G401.6 (cell line): ENCODE measurements at regions not wholly inside any gene's neighbourhood (a gene's known extent, or its start where the extent isn't known, plus 50 kb on each side); places are given as distances from the start of the nearest gene placed in this dataset.

Experiments
- FAIRE-seq: peaks from 2 replicates; lab custom pipeline; 2012; peaks lifted over from hg19 to GRCh38; lab: Jason Lieb, UNC

GRCh38 chr16:49127103-49127502, 154.5 kb downstream of the CBLN1 start:
- no peak for FAIRE-seq

GRCh38 chr16:49121636-49122035, 160.0 kb downstream of the CBLN1 start:
- FAIRE-seq, result no peak

- no peak for FAIRE-seq
Measured at GRCh38 chr16:49120631-49121030, 161.0 kb downstream of the CBLN1 start.

DNA sequence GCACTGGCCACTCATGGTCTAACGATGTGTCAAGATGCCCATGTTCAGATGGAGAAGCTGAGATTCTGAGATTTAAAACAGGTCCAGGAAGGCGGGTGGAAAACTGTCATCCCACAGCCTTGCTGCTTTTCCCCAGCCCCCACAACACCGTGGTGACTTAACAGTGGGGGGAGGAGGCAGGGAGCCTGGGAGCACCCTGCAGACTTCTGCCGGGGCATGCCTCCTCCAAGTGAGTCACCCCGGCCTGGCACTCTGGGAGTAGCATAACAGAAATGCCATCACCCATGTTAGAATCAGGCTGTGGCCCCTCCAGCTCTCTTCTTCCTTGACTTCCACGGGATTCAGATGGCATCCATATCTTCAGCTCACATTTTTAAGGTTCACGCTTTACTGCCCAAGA, 164.8 kb downstream of the CBLN1 start:
- FAIRE-seq, result no peak

DNA sequence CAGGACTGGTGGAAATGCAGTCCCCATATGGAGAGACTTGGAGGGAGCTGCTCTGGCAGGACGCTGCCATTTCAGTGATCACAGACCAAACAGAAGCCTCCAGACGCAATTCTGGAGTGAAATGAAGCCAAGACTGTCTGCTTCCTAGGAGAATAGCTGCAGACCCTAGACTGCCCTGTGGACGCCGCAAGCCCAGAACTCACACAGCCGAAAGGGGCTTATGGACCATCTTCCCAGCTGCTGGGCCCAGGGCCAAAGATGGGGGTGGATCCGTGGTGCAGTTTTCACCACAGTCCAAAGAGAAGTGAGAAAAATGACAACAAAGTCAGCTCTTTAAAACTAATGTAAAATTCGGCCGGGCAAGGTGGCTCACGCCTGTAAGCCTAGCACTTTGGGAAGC, 165.7 kb downstream of the CBLN1 start:
- FAIRE-seq, result no peak

DNA sequence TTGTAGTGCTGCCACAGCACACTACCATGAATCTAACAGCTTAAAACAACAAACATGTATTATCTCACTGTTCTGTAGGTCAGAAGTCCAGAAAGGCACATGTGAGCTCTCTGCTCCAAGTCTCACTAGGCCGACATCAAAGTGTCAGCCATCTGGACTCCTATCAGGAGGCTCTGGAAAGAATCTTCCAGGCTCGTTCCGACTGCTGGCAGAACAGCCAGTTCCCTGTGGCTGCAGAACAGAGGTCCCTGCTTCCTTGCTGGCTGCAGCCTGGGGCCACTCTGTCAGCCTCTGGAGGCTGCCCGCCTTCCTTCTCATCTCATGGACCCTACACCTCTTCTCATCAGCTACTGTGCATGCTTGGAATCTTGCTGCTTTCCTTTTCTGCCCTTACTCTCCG, 168.9 kb downstream of the CBLN1 start:
- no peak for FAIRE-seq

- FAIRE-seq, result no peak
Measured at GRCh38 chr16:49111351-49111750, 170.3 kb downstream of the CBLN1 start.

DNA sequence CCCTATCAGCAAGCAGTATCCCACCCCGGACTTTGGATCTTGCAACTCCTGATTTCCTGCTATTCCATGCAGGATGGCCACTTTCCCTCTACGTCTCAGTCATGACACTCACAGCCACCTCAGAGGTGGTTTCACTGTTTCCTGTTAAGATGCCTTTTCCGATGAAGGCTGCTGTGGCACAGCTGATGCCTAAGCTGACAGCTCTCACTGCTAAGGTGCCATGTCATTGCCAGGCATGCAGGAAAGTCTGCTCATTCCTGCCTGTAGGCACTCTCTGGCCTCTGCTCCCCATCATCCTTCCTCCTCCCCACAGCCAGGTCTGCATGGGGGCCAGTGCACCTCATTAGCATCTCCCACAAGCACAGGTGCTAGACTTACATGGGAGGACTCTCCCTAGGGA, 173.0 kb downstream of the CBLN1 start:
- no peak for FAIRE-seq

GRCh38 chr16:49103298-49103697, 178.3 kb downstream of the CBLN1 start:
- FAIRE-seq, result no peak

DNA sequence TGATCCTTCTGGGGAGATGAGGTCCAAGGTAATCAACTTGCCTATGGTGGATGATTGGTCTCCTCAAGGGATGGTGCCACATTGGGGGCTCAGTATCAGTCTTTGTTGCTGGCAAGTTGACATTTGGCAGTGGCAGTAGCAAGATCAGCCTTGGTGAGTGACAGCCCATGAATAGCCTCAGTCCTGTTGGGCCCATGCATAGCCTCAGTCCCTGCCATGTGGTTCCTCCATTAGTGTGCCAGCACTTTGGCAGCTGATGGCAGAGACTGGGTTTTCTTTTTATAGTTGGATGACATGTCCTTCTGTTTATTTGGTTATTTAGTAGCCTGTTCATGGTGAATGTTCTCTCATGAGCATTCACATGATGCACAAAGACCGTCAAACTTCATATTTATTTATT, 179.6 kb downstream of the CBLN1 start:
- no peak for FAIRE-seq

DNA sequence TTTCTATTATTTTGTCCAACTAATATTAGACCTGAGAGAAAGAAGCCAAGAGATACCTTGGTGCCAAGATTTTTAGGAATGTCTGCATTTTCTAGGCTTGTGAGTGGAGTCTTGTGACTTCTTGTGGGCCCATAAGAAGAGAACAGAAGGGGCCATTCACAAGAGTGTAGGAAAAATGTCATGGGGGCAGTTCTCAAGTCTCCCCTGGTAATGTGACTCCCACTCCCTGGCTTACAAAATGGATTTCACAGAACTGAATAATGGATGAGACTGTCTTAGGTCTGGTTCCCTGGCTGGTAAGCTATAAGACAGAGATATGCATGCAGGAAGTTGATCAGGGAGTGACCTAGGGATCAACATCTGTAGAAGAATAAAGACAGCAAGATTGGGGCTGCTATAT, 181.3 kb downstream of the CBLN1 start:
- no peak for FAIRE-seq

DNA sequence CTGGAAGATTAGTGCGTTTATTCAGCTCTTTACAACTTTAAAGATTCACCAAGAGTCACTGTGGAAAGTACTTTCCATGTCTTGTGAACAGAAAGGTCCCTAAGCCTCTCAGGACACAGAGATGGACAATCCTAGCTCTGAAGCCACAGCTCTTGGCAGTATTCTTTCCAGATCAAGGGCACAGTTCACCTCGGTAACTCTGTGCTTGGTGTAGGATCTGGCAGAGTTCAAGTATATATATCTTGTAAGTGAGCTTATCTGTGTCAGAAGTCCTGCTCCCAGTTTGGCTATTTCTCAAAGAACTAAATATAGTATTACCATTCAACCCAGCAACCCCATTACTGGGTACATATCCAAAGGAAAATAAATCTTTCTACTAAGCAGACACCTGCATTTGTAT, 183.7 kb downstream of the CBLN1 start:
- FAIRE-seq, result no peak

DNA sequence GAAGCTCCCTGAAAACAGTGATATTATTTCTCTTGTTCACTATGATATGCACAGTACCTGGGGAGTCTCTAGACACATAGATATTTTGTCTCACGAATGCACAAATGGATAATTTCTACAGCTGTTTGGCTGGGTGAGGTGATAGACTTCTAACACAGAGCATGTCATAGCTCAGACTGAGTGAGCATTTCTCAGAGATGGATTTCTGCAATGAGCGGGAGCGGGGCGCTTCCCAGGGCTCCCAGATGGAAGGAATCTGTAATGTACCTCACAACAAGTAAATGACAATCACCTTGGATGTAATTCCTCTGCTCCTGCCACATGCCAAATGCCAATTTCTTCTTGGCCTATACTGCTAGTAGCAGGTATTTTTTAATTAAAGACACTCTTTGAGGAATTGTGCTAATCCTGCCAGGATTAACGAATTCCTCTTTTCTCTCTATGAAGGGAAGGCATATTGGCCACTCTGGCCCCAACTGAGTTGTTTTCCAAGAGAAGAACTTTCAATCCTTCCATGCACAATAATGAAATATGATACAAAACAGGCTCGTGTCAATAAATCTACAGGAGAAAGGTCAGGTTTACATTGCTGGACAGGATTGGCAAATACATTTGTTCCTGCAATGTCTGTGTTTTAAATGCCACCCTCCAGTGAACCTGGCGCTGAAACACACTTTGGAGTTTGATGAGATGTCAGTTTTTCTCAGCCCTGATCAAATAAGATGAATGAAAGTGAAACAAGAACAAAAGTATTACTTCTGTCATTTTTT, 185.3 kb downstream of the CBLN1 start:
- no peak for FAIRE-seq

GRCh38 chr16:49095539-49095938, 186.1 kb downstream of the CBLN1 start:
- no peak for FAIRE-seq

DNA sequence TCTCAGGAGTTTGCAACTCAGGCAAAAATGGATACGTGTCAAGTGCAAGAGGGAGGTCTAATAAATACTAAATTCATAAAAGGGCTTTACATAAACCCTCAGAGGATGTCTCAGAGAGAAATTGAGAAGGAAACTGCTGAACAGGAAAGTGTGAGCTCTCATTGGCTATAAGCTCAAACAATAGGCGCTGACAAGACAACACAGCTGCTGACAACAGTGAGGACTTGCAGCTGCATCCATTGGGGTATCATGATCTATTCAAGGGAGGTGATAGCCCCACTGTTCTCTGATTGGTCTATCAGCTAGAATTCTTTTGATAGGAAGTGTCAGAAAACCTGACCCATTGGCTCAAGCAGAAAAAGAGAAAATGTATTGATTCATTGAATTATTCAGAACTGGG, 187.2 kb downstream of the CBLN1 start:
- no peak for FAIRE-seq

GRCh38 chr16:49093939-49094338, 187.7 kb downstream of the CBLN1 start:
- no peak for FAIRE-seq

GRCh38 chr16:49092704-49093103, 188.9 kb downstream of the CBLN1 start:
- no peak for FAIRE-seq

DNA sequence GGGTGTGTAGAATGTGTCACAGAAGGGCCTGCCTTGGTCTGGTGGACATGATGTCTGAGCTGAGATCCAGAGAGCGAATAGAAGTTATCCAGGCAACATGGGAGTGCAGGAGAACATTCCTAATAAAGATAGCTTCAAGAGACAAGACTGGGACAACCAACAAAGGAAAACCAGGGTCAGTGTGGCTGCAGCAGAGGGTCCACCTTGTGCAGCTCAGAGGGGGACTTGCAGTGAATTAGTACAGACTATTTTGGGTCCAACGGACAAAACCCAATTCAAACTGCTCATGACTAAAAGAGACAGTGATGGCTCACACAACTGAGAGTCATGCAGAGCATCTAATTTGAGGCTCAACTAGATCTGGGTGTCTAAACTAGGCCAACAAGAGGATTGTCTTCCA, 192.1 kb downstream of the CBLN1 start:
- no peak for FAIRE-seq

DNA sequence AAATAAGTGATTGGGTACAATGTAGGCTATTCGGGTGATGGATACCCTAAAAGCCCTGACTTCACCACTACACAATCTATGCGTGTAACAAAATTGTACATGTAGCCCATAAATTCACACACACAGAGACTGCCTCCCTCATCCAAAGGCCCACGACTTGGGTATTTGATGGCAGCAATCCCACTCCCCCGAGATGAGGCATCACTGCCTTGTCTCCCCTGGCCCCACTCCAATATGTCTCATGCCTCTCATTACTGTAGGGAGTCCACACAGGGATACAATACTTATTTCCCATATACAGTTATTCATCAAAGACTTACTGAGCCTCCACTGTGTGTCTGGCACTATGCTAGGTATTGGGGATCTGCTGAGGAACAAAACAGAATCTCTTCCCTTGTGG, 192.6 kb downstream of the CBLN1 start:
- FAIRE-seq, result no peak

- FAIRE-seq, result no peak
Measured at GRCh38 chr16:49085686-49086085, 196.0 kb downstream of the CBLN1 start.

GRCh38 chr16:49084628-49085390, 196.8 kb downstream of the CBLN1 start:
- FAIRE-seq, result no peak

- no peak for FAIRE-seq
Measured at GRCh38 chr16:49081554-49081953, 200.1 kb downstream of the CBLN1 start.

GRCh38 chr16:49081086-49081485, 200.6 kb downstream of the CBLN1 start:
- no peak for FAIRE-seq

GRCh38 chr16:49078571-49078970, 203.1 kb downstream of the CBLN1 start:
- FAIRE-seq, result no peak
